ENCODE measurements at regions not wholly inside any gene's neighbourhood (a gene's known extent, or its start where the extent isn't known, plus 50 kb on each side); places are given as distances from the start of the nearest gene placed in this dataset.

GRCh38 chr13:106246666-106247188 is 288.7 kb downstream of the EFNB2 start:
- Histone ChIP-seq H2AFZ (ENCODE audit: low read depth) (no peak overlapping the region), H3K36me3 (ENCODE audit: insufficient read depth) (no peaks in the 10 kb centered on the region), H3K4me2 (no peak overlapping the region), H3K27me3 (ENCODE audit: insufficient read depth, low read depth) (no peaks in the 10 kb centered on the region), H3K4me3 (IDR thresholded peaks at IDR 0.05; ENCODE audit: insufficient read depth, low read depth, low read length) (no peak overlapping the region), H3K27ac (no peak overlapping the region), H4K20me1 (ENCODE audit: insufficient read depth) (no peaks in the 10 kb centered on the region), H3K79me2 (ENCODE audit: insufficient read depth, low read depth) (no peaks in the 10 kb centered on the region), H3K9ac (no peak overlapping the region), H3K4me1 (ENCODE audit: low read depth, poor library complexity, severe bottlenecking) (no peaks in the 10 kb centered on the region)
- TF ChIP-seq CTCF (conservative IDR thresholded peaks at IDR 0.05; ENCODE audit: low read depth, low read length), result no peak

DNA sequence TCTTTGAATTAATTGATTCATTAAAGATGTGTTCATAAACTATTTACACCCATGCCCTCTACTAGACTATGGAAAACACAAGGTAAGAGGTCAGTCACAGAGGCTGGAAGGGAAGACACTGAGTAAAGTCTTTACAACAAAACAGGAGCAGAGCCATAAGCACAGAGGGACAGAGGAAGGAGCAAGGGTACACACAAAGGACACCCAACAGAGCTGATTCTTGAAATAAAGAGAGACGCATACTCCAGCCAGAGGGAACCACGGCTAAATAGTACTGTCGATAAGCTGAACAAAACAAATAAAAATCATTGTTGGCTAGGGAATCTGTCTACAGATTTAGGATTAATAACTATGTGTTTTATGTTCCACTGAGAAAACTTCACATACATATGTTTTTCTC is 289.2 kb downstream of the EFNB2 start:
- Histone ChIP-seq H3K36me3 (ENCODE audit: insufficient read depth) (no peaks in the 10 kb centered on the region), H3K27ac (no peak overlapping the region), H2AFZ (ENCODE audit: low read depth) (no peak overlapping the region), H3K4me1 (ENCODE audit: low read depth, poor library complexity, severe bottlenecking) (no peaks in the 10 kb centered on the region), H3K9ac (no peak overlapping the region), H3K27me3 (ENCODE audit: insufficient read depth, low read depth) (no peaks in the 10 kb centered on the region), H4K20me1 (ENCODE audit: insufficient read depth) (no peaks in the 10 kb centered on the region), H3K4me3 (IDR thresholded peaks at IDR 0.05; ENCODE audit: insufficient read depth, low read depth, low read length) (no peak overlapping the region), H3K4me2 (no peak overlapping the region), H3K79me2 (ENCODE audit: insufficient read depth, low read depth) (no peaks in the 10 kb centered on the region)
- TF ChIP-seq CTCF (conservative IDR thresholded peaks at IDR 0.05; ENCODE audit: low read depth, low read length), result no peak

GRCh38 chr13:106243011-106243565 is 292.4 kb downstream of the EFNB2 start:
- no peak overlapping the region for H3K9ac ChIP-seq
- TF ChIP-seq CTCF (conservative IDR thresholded peaks at IDR 0.05; ENCODE audit: low read depth, low read length), result no peak
- H3K27ac ChIP-seq, result no peak overlapping the region
- H3K36me3 ChIP-seq (ENCODE audit: insufficient read depth), result no peaks in the 10 kb centered on the region
- H3K4me3 ChIP-seq (IDR thresholded peaks at IDR 0.05; ENCODE audit: insufficient read depth, low read depth, low read length), result no peak overlapping the region
- H3K4me1 ChIP-seq (ENCODE audit: low read depth, poor library complexity, severe bottlenecking), result no peaks in the 10 kb centered on the region
- no peaks in the 10 kb centered on the region for H3K79me2 ChIP-seq (ENCODE audit: insufficient read depth, low read depth)
- no peaks in the 10 kb centered on the region for H4K20me1 ChIP-seq (ENCODE audit: insufficient read depth)
- no peak overlapping the region for H2AFZ ChIP-seq (ENCODE audit: low read depth)
- H3K4me2 ChIP-seq, result no peak overlapping the region
- H3K27me3 ChIP-seq (ENCODE audit: insufficient read depth, low read depth), result no peaks in the 10 kb centered on the region

- no peaks in the 10 kb centered on the region for H4K20me1 ChIP-seq (ENCODE audit: insufficient read depth)
- no peak overlapping the region for H2AFZ ChIP-seq (ENCODE audit: low read depth)
- no peak overlapping the region for H3K9ac ChIP-seq
- no peaks in the 10 kb centered on the region for H3K79me2 ChIP-seq (ENCODE audit: insufficient read depth, low read depth)
- H3K27me3 ChIP-seq (ENCODE audit: insufficient read depth, low read depth), result no peaks in the 10 kb centered on the region
- H3K36me3 ChIP-seq (ENCODE audit: insufficient read depth), result no peaks in the 10 kb centered on the region
- no peak overlapping the region for H3K27ac ChIP-seq
- H3K4me2 ChIP-seq, result no peak overlapping the region
- H3K4me1 ChIP-seq (ENCODE audit: low read depth, poor library complexity, severe bottlenecking), result no peaks in the 10 kb centered on the region
- TF ChIP-seq CTCF (conservative IDR thresholded peaks at IDR 0.05; ENCODE audit: low read depth, low read length), result no peak
- no peak overlapping the region for H3K4me3 ChIP-seq (IDR thresholded peaks at IDR 0.05; ENCODE audit: insufficient read depth, low read depth, low read length)
These were observed 293.2 kb downstream of the EFNB2 start for GRCh38 chr13:106241974-106242953.

All from KMS-11 (cell line).